ENCODE measurements at regions not wholly inside any gene's neighbourhood (a gene's known extent, or its start where the extent isn't known, plus 50 kb on each side); places are given as distances from the start of the nearest gene placed in this dataset.
"Not testable (repeated sequence)": the region's sequence is repeated elsewhere in the genome, so short reads cannot be mapped to it uniquely, and the experiment has no call there.

- Histone ChIP-seq H3K9ac (ENCODE audit: low read length in 5 of 5) (no peak overlapping the region), H3K9me3 (ENCODE audit: control insufficient read depth in 5 of 5, low read length in 5 of 5) (no peaks in the 10 kb centered on the region), H3K27me3 (ENCODE audit: control insufficient read depth in 5 of 5, insufficient read depth in 4 of 5, low read length in 5 of 5) (no peaks in the 10 kb centered on the region), H3K36me3 (ENCODE audit: control insufficient read depth in 5 of 5, insufficient read depth in 5 of 5, low read length in 5 of 5) (peaks cover 0 to 76% (median 48%) of the 10 kb centered on the region in 5 donors), H3K4me3 (ENCODE audit: low read depth in 1 of 5, low read length in 5 of 5) (no peak overlapping the region), H3K27ac (ENCODE audit: low read depth, low read length) (no peak overlapping the region), H3K4me1 (ENCODE audit: control insufficient read depth in 5 of 5, insufficient read depth in 5 of 5, low read length in 5 of 5) (no peaks in the 10 kb centered on the region)
These were observed 97.9 kb upstream of the ZNF746 start for GRCh38 chr7:149595541-149595940.

- Histone ChIP-seq H3K27ac (ENCODE audit: low read depth, low read length) (no peak overlapping the region), H3K9ac (ENCODE audit: low read length in 5 of 5) (no peak overlapping the region), H3K4me3 (ENCODE audit: low read depth in 1 of 5, low read length in 5 of 5) (no peak overlapping the region), H3K27me3 (ENCODE audit: control insufficient read depth in 5 of 5, insufficient read depth in 4 of 5, low read length in 5 of 5) (no peaks in the 10 kb centered on the region), H3K36me3 (ENCODE audit: control insufficient read depth in 5 of 5, insufficient read depth in 5 of 5, low read length in 5 of 5) (peaks cover 0 to 80% (median 50%) of the 10 kb centered on the region in 5 donors), H3K4me1 (ENCODE audit: control insufficient read depth in 5 of 5, insufficient read depth in 5 of 5, low read length in 5 of 5) (no peaks in the 10 kb centered on the region), H3K9me3 (ENCODE audit: control insufficient read depth in 5 of 5, low read length in 5 of 5) (no peaks in the 10 kb centered on the region)
These were observed 97.5 kb upstream of the ZNF746 start for GRCh38 chr7:149595078-149595477.

GRCh38 chr7:149588930-149589329 lies 91.3 kb upstream of the ZNF746 start:
- no peaks in the 10 kb centered on the region for H3K4me1 ChIP-seq (ENCODE audit: control insufficient read depth in 5 of 5, insufficient read depth in 5 of 5, low read length in 5 of 5)
- peaks cover 5 to 83% (median 65%) of the 10 kb centered on the region in 5 donors for H3K36me3 ChIP-seq (ENCODE audit: control insufficient read depth in 5 of 5, insufficient read depth in 5 of 5, low read length in 5 of 5)
- peaks cover 0 to 4% (median 0%) of the 10 kb centered on the region in 5 donors for H3K9me3 ChIP-seq (ENCODE audit: control insufficient read depth in 5 of 5, low read length in 5 of 5)
- no peaks in the 10 kb centered on the region for H3K27me3 ChIP-seq (ENCODE audit: control insufficient read depth in 5 of 5, insufficient read depth in 4 of 5, low read length in 5 of 5)
- no peak overlapping the region for H3K4me3 ChIP-seq (ENCODE audit: low read depth in 1 of 5, low read length in 5 of 5)
- no peak overlapping the region for H3K27ac ChIP-seq (ENCODE audit: low read depth, low read length)
- no peak overlapping the region for H3K9ac ChIP-seq (ENCODE audit: low read length in 5 of 5)

DNA sequence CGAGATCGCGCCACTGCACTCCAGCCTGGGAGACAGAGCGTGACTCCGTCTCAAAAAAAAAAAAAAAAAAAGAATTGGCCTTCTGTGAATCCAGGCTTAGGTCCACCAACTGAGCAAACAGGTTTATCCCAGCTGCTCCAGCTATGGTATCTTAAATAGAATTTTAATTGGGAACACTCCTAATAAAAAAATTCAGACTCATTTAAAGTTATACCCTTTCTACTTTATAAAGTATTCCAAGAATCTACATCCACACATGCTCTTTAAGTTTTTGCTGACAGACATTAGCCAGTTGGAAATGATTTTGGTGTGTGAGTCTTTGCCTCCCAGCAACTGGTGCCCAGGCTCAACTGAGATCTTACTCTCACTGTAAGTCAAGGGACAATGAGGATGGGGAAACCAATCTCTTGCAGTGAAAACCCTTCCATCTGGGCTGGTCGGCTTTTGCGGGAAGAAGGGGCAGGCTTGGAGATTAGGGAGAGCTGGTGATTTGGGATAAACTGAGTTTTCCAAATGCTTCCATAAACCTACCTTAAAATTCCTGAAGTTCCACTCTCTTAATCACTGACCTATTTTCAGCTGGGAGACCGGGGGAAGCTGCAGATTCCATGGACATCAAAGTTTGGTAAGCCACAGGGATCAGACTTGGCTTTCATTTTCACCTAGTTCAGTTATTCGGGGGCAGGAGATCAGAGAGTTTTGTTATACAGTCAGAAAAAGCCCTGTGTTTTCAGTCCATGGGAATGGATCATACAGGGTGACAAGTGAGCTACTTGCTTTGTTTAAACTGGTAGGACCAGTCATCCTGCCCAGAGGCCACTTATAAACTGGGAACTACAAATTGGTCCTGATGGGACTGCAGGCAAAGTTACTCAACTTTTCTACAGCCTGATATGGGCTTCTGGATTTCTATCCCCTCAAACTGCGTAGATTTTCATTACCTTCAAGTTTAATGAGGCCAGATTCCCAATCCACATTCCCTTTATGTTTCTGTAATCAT lies 89.3 kb upstream of the ZNF746 start:
- H3K4me3 ChIP-seq (ENCODE audit: low read depth in 1 of 5, low read length in 5 of 5): no peak overlapping the region
- H3K9ac ChIP-seq (ENCODE audit: low read length in 5 of 5): no peak overlapping the region
- H3K27ac ChIP-seq (ENCODE audit: low read depth, low read length): no peak overlapping the region
- H3K27me3 ChIP-seq (ENCODE audit: control insufficient read depth in 5 of 5, insufficient read depth in 4 of 5, low read length in 5 of 5): no peaks in the 10 kb centered on the region
- H3K36me3 ChIP-seq (ENCODE audit: control insufficient read depth in 5 of 5, insufficient read depth in 5 of 5, low read length in 5 of 5): peaks cover 8 to 79% (median 61%) of the 10 kb centered on the region in 5 donors
- peaks cover 0 to 5% (median 0%) of the 10 kb centered on the region in 5 donors for H3K9me3 ChIP-seq (ENCODE audit: control insufficient read depth in 5 of 5, low read length in 5 of 5)
- no peaks in the 10 kb centered on the region for H3K4me1 ChIP-seq (ENCODE audit: control insufficient read depth in 5 of 5, insufficient read depth in 5 of 5, low read length in 5 of 5)

GRCh38 chr7:149584530-149584929 lies 86.9 kb upstream of the ZNF746 start:
- H3K4me3 ChIP-seq (ENCODE audit: low read depth in 1 of 5, low read length in 5 of 5): no peak overlapping the region
- H3K9ac ChIP-seq (ENCODE audit: low read length in 5 of 5): no peak overlapping the region
- H3K27ac ChIP-seq (ENCODE audit: low read depth, low read length): no peak overlapping the region
- peaks cover 8 to 74% (median 52%) of the 10 kb centered on the region in 5 donors for H3K36me3 ChIP-seq (ENCODE audit: control insufficient read depth in 5 of 5, insufficient read depth in 5 of 5, low read length in 5 of 5)
- H3K9me3 ChIP-seq (ENCODE audit: control insufficient read depth in 5 of 5, low read length in 5 of 5): peaks cover 0 to 7% (median 0%) of the 10 kb centered on the region in 5 donors
- no peaks in the 10 kb centered on the region for H3K4me1 ChIP-seq (ENCODE audit: control insufficient read depth in 5 of 5, insufficient read depth in 5 of 5, low read length in 5 of 5)
- no peaks in the 10 kb centered on the region for H3K27me3 ChIP-seq (ENCODE audit: control insufficient read depth in 5 of 5, insufficient read depth in 4 of 5, low read length in 5 of 5)

DNA sequence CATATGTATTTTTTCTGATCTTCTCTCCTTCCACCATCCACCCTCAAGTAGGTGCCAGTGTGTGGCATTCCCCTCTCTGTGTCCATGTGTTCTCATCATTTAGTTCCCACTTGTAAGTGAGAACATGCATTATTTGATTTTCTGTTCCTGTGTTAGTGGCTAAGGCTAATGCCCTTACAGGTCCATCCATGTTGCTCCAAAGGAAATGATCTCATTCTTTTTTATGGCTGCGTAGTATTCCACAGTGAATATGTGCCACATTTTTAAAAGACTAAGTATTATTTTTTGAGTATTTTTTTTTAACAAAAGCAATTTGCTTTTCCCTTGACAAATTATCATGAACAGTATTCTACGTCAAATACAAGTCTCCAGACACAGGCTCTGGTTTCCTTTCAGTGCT lies 86.4 kb upstream of the ZNF746 start:
- Histone ChIP-seq H3K36me3 (ENCODE audit: control insufficient read depth in 5 of 5, insufficient read depth in 5 of 5, low read length in 5 of 5) (peaks cover 8 to 75% (median 48%) of the 10 kb centered on the region in 5 donors), H3K27ac (ENCODE audit: low read depth, low read length) (no peak overlapping the region)

GRCh38 chr7:149580328-149580727 lies 82.7 kb upstream of the ZNF746 start:
- Histone ChIP-seq H3K4me3 (ENCODE audit: low read depth in 1 of 5, low read length in 5 of 5) (no peak overlapping the region), H3K9me3 (ENCODE audit: control insufficient read depth in 5 of 5, low read length in 5 of 5) (peaks cover 0 to 10% (median 2%) of the 10 kb centered on the region in 5 donors), H3K9ac (ENCODE audit: low read length in 5 of 5) (no peak overlapping the region), H3K36me3 (ENCODE audit: control insufficient read depth in 5 of 5, insufficient read depth in 5 of 5, low read length in 5 of 5) (peaks cover 8 to 44% (median 19%) of the 10 kb centered on the region in 5 donors), H3K27ac (ENCODE audit: low read depth, low read length) (no peak overlapping the region), H3K4me1 (ENCODE audit: control insufficient read depth in 5 of 5, insufficient read depth in 5 of 5, low read length in 5 of 5) (no peaks in the 10 kb centered on the region), H3K27me3 (ENCODE audit: control insufficient read depth in 5 of 5, insufficient read depth in 4 of 5, low read length in 5 of 5) (no peaks in the 10 kb centered on the region)

More for the DNA sequence above, 86.4 kb upstream of the ZNF746 start:
- H3K4me1 ChIP-seq (ENCODE audit: control insufficient read depth in 5 of 5, insufficient read depth in 5 of 5, low read length in 5 of 5): no peaks in the 10 kb centered on the region
- H3K27me3 ChIP-seq (ENCODE audit: control insufficient read depth in 5 of 5, insufficient read depth in 4 of 5, low read length in 5 of 5): no peaks in the 10 kb centered on the region
- no peak overlapping the region for H3K4me3 ChIP-seq (ENCODE audit: low read depth in 1 of 5, low read length in 5 of 5)
- H3K9ac ChIP-seq (ENCODE audit: low read length in 5 of 5): no peak overlapping the region
- peaks cover 0 to 8% (median 2%) of the 10 kb centered on the region in 5 donors for H3K9me3 ChIP-seq (ENCODE audit: control insufficient read depth in 5 of 5, low read length in 5 of 5)

DNA sequence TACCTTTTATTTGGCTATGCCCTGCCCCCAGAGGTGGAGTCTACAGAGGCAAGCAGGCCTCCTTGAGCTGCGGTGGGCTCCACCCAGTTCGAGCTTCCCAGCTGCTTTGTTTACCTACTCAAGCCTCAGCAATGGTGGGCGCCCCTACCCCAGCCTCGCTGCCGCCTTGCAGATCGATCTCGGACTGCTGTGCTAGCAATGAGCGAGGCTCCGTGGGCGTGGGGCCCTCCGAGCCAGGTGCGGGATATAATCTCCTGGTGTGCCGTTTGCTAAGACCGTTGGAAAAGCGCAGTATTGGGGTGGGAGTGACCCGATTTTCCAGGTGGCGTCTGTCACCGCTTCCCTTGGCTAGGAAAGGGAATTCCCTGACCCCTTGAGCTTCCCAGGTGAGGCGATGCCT lies 81.8 kb upstream of the ZNF746 start:
- H3K4me3 ChIP-seq (ENCODE audit: low read depth in 1 of 5, low read length in 5 of 5); H3K27me3 ChIP-seq (ENCODE audit: control insufficient read depth in 5 of 5, insufficient read depth in 4 of 5, low read length in 5 of 5); H3K27ac ChIP-seq (ENCODE audit: low read depth, low read length); H3K9me3 ChIP-seq (ENCODE audit: control insufficient read depth in 5 of 5, low read length in 5 of 5); H3K4me1 ChIP-seq (ENCODE audit: control insufficient read depth in 5 of 5, insufficient read depth in 5 of 5, low read length in 5 of 5); H3K9ac ChIP-seq (ENCODE audit: low read length in 5 of 5): not testable (repeated sequence)
- H3K36me3 ChIP-seq (ENCODE audit: control insufficient read depth in 5 of 5, insufficient read depth in 5 of 5, low read length in 5 of 5): peaks cover 7 to 35% (median 16%) of the 10 kb centered on the region in 5 donors

GRCh38 chr7:149574428-149574827 lies 76.8 kb upstream of the ZNF746 start:
- peaks cover 0 to 24% (median 20%) of the 10 kb centered on the region in 5 donors for H3K9me3 ChIP-seq (ENCODE audit: control insufficient read depth in 5 of 5, low read length in 5 of 5)
- H3K27ac ChIP-seq (ENCODE audit: low read depth, low read length); H3K27me3 ChIP-seq (ENCODE audit: control insufficient read depth in 5 of 5, insufficient read depth in 4 of 5, low read length in 5 of 5); H3K36me3 ChIP-seq (ENCODE audit: control insufficient read depth in 5 of 5, insufficient read depth in 5 of 5, low read length in 5 of 5); H3K9ac ChIP-seq (ENCODE audit: low read length in 5 of 5); H3K4me1 ChIP-seq (ENCODE audit: control insufficient read depth in 5 of 5, insufficient read depth in 5 of 5, low read length in 5 of 5); H3K4me3 ChIP-seq (ENCODE audit: low read depth in 1 of 5, low read length in 5 of 5): not testable (repeated sequence)

GRCh38 chr7:149573519-149573918 lies 75.9 kb upstream of the ZNF746 start:
- Histone ChIP-seq H3K36me3 (ENCODE audit: control insufficient read depth in 5 of 5, insufficient read depth in 5 of 5, low read length in 5 of 5) (no peaks in the 10 kb centered on the region), H3K4me1 (ENCODE audit: control insufficient read depth in 5 of 5, insufficient read depth in 5 of 5, low read length in 5 of 5) (no peaks in the 10 kb centered on the region), H3K27me3 (ENCODE audit: control insufficient read depth in 5 of 5, insufficient read depth in 4 of 5, low read length in 5 of 5) (no peaks in the 10 kb centered on the region), H3K9ac (ENCODE audit: low read length in 5 of 5) (no peak overlapping the region), H3K27ac (ENCODE audit: low read depth, low read length) (no peak overlapping the region), H3K4me3 (ENCODE audit: low read depth in 1 of 5, low read length in 5 of 5) (no peak overlapping the region), H3K9me3 (ENCODE audit: control insufficient read depth in 5 of 5, low read length in 5 of 5) (peaks cover 0 to 30% (median 21%) of the 10 kb centered on the region in 5 donors)

Data from subcutaneous abdominal adipose tissue (tissue), 5 donors.